Activated CD4-positive, CD25-positive, alpha-beta regulatory T cell treated with anti-CD3 and anti-CD28 coated beads, Interleukin-2, amount 50 U/mL, for 72 hours (primary cell): ENCODE measurements at regions not wholly inside any gene's neighbourhood (a gene's known extent, or its start where the extent isn't known, plus 50 kb on each side); places are given as distances from the start of the nearest gene placed in this dataset.
"Not testable (repeated sequence)": the region's sequence is repeated elsewhere in the genome, so short reads cannot be mapped to it uniquely, and the experiment has no call there.

Experiments
- DNase-seq: peaks from one replicate; pipeline ENCODE4 v3.0.0; 2021

DNA sequence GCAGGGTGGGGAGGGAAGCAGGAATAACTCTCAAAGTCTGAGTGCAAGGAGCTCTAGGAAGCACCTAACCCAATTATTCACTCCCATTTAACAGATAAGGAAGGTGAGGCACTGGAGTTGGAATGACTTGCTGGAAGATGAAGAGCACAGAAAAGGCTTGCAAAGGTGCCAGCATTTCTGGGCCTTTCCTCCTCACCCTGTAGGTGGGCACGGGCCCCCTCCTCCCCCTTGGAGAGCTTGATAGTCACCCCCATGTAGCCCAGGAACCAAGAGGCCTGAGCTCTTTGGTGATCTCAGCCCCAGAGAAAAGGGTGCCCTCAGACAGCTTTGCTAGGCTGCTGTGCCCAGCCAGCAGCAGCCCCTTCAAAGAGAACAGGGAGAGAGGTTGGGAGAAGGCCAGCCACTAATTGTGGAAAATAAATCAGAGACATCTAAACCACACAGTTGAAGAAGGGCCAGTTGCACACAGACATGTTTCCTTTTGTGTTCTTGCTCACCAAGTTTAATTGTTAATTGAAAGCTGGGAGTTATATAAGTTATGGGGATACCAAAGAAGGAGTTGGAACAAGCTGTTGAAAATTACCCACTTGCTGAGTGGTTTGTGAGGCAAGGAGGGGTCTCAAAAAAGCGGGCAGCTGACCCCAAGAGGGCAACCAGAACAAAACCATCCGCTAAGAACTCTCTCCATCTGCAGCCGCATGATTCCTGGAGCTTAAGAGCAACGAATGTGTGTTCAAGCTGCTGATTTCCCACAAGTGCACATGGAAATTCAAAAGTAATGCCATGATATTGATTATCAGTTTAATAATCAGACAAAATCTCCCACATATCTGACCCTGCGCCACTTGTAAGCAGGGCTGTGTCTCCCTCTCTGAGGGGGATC, 77.0 kb downstream of the MRPL14 start:
- DNase-seq = no peak

DNA sequence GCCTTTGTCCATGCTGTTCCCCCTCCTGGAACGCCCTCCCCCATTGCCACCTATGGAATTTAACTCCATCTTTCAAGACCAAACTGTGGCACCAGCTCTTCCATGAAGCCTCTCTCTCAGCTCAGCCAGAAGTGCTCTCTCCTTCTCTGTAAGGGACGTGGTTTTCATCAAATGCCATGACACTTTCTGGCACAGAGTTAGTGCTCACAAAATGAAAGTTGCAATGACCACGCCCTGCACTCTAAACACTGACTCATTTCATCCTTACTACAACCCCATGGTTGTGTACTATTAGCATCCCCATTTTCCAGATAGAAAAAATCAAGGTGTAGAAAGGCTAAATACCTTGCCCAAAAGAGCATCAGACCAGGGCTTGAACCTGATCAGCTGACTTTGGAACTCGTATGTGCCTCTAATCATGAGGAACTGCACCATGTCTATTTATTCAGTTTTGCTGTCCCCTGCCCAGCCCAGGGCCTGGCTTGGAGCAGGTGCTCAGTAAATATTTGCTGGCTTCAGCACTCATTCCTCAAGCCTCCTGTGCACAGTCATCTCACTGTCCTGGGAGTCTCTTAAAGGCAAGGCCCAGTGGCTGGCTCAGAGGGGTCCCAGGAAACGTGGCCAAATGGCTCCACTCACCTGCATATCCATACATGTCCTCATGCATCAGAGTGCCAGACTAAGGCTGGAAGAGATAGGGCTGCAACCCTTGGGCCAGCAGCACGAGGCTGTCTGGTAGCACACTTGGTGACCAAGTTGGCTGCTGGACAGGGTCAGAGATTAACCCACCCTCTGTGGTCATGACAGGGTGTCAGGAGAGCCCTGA, 77.9 kb downstream of the MRPL14 start:
- DNase-seq = no peak

DNA sequence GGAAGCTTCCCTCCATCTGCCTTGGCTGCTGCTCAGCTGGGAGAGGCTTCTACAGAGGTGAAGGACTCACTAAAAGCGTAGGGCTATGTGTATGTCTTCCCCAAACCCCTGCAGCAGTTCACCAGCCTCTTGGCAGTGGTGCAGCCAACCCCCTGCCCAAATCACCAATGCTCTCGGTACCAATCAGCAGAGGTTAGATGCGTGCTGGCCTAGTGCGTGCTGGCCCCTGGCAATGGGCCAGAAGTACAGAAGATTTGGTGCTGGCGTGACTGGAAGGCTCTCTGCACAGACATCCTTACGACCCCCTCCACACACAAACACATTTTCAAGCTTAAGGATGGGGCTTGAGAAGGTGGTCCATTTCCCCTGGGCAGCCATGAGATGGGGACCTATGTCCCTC, 79.0 kb downstream of the MRPL14 start:
- DNase-seq = no peak

DNA sequence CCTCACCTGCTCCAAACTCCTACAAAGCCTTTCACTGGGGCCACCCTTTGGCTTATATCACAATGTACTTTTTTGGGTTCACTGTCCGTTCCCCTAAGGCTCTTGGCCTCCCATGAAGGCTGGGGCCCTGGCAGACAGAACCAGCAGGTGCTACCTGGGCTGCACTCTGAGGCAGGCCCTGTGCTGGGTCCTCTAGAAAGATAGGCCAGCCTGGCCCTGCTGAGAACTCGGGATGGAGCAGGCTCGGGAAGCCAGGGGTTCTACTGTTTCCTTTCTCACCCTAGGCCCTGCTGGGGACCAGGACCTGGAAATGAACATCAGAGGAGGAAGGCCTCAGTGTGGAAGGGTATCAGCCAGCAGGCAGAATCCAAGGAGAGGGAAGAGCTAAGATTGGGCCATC, 79.5 kb downstream of the MRPL14 start:
- DNase-seq = no peak

DNA sequence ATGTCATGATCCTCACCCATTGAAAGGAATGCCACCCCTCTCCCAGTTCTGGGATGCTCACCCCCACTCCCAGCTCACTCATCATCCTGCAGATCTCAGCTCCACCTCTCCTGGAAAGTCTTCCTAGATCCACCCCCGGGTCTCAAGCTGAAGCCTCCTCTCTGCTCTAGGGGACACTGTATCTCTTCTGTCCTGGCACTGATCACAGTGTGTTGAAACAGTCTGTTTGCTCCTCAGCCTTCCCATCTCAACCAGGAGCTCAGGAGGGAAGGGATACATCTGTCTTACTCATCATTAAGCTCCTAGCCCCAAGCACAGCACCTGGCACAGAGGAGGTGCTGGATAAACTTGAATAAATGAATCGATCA, 80.1 kb downstream of the MRPL14 start:
- no peak for DNase-seq

DNA sequence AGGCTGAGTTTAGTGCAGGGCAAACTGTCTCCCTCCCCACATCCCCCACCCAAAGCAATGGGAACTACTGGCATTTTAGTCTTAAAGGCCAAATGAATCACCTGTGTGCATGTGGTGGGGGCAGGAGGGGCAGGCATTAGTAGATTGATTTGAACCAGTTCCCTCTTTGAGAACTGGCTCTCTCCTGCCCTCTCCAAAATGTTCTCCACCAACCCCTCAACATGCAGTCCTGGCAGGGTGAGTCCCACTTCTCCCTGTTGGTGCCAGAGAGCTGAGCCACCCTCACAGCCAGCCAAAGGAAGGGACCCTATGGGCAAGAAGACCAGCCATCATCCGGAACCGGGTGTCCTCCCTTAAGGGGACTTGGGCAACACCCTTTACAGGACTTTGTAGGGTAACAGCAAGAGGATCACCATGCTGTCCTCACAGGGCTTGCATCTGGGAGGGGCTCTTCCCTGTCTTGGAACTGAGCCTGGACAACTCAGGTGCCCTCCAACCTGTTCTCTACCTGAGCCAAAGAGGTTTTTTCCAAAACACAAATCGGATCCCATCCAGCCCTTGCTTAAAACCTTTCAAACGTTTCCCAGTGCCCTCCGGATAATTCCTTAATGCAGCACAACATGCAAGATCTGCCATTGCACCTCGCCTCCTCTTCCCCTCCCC, 80.6 kb downstream of the MRPL14 start:
- no peak for DNase-seq

DNA sequence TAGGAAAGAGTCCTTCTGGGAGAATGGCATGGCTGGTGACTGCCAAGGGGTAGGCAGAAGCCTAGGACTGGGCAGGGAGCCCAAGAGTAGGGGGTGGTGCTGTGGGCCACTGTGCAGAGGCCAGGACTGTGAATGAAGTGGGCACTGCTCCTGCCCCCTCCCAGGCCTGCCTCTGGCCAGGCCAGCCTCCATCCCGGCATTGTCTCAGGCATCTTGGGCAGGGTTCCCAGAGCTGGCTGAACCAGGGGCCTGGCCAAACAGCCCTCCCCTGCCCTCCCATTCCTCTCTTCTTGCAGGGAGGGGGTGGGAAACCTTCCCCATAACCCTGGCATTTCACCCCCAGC, 81.6 kb downstream of the MRPL14 start:
- no peak for DNase-seq

DNA sequence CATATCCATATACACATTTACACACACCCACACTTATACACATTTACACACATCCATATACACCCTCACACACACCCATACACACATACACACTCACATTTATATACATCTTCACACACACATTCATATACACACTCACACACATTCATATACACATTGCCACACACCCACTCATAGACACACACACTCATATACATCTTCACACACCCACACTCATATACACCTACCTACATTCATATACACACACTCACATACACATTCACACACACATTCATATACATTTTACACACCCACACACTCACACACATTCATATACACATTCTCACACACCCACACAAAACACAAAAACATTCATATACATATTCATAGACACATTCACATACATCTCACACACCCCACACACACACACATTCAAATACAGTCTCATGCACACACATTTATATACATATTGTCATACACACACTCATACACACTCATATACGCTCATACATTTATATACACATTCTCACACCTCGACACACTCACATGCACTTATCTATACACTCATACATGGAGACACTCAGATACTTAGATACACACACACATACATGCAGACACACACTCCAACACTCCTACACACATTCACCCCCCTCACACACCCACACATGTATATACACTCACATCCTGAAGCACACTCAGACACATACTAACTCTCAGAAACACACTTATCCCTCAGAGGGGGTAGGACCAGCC, 82.1 kb downstream of the MRPL14 start:
- DNase-seq = no peak

DNA sequence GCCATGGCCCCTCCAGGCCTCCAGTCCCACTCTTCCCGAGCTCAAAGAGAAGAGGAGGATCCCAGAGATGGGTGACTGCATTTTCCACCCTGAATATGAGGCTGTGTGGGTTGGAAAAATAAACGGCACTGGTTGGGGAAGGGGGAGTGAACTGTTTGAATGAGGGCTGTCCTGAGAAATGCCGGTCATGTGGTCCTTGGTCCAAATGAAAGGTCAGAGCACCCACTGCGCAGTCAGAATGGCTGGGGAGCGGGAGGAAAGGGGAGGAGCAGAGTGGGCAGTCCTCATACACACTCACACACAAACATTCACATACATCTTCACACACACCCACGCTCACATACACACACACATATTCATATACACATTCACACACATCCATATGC, 83.1 kb downstream of the MRPL14 start:
- DNase-seq = no peak

DNA sequence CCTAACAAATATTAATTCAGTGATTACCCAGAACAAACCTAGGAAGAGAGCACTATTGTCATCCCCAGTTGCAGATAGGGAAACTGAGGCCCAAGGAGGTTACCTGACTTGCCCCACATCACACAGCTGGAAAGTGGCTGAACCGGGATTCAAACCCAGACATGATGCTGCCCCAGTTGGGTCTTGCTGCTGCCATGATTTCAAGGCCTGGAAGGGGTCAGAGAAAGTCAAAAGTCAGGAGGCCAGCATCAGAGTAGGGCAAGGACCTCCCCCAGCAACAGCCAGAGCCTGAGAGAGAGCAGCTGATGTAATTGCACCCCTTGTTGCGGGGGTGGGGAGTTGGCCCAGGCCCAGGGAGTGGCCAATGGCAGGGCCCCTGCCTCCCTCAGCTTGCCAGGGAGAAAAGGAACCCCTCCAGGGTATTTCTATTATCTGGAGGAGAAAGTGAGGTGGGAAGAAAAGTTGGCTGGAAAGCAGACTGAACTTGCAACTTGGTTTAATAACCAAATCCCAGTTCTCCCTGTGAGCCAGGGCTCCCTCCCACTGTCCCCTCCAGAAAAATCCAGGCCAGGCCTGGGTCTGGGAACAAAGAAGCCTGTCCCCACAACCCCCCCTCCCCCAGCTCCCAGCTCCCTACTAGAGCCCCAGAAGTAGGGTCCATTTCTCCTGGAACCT, 83.6 kb downstream of the MRPL14 start:
- no peak for DNase-seq

DNA sequence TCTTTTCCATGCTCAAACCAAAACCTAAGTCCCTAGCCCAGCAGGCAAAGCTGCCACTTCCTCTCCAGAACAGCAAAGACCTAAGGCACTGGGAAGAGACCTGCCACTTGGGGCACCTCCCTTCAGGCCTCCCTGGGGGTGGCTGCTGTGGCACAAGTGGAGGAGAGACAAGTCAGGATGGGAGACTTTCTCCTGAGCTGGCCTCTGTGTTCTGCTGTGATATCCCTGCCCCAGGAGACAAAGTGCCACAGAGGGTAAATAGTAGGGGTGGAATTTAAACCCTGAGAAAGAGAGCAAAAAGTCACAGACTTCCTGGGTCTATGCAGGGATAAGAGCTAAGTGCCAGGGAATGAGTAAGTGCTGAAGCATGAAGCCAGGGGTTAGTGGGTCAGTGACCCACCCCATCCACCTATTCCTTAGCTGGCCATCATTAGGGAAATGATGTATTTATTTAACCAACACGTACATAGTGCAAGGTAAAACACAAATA, 84.2 kb downstream of the MRPL14 start:
- no peak for DNase-seq

DNA sequence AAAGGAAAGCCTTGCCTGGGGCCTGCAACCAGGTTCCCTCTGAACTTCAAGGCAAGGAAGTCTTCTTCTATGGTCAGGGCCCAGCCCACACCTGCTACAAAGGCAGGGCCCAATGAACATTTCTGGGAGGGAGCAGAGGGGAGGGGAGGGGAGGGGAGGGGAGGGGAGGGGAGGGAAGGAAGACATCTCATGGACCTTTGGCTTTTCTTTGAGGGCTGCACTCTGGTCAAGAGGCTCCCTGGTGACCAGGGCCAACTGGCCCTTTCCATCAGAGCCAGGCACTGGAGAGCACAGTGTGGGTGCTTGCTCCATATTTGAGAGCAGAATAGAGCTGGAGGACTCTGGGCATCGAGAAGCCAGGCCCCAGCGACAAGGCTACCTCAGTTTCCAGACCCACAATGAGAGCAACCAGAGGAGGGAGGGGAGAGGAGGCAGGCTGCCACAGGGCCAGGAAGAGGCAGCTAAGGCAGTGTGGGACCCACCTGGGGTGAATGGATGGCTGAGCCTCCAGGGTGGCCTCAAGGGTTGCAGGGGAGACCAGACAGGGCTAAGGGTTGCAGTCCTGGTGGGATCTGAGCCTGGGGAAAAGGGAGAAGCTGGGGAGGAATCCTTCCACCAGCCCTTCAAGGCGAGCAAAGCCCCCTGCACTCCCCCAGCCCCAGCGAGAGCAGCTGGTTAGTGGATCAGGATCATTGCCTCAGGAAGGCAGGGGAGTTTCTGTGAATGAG, 84.8 kb downstream of the MRPL14 start:
- DNase-seq = no peak

DNA sequence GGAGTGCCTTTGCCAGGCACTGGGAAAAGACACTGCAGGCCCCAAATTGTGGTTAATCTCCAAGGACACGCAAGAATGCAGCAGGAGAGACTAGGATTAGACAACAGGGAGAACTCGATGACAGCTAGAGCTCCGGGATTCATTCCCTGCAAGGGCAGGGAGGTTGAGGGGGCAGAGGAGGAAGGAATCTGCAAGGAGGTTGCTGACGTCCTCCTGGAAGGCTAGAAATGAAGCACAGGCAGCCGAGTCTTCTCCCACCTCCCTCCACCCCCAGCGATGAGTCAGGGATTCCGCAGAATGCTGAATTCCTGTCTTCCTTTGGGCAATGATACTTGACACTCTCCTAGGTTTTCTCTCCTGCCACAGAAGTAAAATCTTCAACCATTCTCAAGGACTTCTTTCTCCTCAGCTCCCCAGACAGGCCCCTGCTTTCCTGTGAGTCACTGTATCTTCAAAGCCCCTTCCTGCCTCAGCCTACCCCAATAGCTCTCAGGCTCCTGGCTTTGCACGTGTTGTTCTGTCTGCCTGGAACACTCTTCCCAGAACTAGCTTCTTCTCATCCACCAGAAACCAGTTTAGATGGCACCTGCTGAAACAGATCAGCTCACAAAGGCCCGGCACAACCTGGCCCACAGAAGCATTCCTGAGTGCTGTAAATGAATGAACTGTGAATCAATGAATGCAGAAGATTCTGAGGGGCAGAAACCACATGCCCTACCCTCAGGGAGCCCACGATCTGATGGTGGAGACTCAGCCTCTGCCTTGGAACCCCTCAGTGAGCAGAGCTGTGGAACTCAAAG, 85.6 kb downstream of the MRPL14 start:
- no peak for DNase-seq

DNA sequence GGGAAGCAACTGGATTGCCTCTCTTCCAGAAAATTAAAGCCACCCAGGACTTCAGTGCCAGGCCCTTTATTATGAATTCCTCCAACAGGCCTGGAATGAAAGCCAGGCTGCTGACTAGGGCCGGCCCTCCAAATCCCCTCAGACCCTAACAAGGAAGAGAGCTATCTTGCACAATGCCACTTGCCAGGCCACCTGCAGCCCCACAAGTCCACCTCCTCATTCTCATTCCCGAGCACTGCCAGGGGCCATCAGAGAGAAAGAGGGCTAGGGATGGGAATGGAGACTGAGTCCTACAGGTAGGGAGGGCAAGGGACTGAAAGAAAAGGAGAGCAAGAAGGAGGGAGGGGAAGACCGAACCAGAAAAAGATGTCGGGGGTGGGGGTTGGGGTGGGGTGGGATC, 86.5 kb downstream of the MRPL14 start:
- no peak for DNase-seq

DNA sequence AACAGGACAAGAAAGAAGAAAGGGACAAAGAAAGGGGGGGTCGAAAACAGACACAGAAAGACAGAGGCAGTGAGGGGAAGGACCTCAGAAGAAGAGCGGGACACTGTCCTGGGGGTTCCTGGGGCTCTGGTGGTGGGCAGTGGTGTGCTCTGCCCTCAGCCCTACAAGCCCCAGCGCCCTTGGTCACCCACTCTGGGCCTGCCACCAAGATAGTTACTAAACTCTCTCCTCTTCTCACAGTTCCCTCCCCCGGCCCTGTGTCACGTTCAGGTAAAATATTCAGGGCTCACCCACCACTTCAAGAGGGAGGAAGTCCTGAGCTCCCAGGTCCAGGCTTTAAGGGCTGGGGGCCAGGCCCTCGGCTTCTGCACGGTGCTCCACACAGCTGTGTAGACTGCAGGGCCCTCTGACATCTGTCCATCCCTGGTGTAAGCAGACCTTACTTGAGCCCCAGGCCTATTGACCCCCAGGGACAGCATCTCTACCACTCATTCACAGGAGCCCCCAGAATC, 87.4 kb downstream of the MRPL14 start:
- DNase-seq = no peak

DNA sequence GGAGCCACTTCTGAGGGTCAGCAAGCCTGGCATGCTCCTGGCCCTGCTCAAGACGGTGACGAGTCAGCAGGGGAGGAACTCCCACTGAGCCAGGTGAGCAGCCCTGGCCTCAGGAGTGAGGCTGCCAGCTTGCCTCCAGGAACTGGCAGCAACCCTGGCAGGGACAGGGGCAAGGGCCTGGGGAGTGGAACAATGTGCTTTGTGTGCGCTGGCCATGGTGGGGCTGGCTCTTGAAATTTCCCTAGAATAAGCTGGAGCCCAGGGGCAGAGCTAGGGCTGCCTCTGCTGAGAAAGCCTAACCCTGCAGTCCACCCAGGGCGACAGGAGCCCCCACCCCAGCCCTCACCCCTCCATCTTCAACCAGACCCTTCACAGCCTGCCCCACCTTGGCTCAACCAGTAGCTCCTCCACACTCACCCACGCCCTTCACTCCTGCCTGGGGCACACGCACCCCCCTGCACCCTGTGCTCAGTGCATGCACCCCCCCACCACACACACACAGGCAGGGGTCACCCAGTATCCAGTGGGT, 88.0 kb downstream of the MRPL14 start:
- DNase-seq = no peak

DNA sequence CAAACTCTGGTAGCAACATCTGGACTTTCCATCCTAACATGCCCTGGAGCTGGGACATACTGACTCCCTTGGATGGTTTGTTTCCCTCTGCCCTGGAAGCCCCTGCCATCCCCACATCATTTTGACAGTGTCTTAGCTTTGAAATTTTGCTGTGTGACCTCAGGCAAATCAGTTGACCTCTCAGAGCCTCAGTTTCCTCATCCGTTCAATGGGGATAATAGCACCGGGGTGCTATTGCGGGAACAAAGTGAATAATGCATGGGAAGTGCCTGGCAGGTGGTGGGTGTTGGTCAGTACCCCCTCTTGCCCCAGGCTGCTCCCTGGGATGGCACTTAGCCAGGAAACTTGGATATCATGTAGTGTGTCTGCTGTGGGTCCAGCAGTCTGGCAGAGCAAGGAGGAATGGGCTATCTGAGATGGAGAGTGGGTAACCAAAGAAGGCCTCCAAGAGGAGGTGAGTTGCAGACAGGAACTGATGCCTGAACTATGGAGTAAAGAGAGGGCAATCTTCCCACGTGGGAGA, 88.6 kb downstream of the MRPL14 start:
- no peak for DNase-seq

DNA sequence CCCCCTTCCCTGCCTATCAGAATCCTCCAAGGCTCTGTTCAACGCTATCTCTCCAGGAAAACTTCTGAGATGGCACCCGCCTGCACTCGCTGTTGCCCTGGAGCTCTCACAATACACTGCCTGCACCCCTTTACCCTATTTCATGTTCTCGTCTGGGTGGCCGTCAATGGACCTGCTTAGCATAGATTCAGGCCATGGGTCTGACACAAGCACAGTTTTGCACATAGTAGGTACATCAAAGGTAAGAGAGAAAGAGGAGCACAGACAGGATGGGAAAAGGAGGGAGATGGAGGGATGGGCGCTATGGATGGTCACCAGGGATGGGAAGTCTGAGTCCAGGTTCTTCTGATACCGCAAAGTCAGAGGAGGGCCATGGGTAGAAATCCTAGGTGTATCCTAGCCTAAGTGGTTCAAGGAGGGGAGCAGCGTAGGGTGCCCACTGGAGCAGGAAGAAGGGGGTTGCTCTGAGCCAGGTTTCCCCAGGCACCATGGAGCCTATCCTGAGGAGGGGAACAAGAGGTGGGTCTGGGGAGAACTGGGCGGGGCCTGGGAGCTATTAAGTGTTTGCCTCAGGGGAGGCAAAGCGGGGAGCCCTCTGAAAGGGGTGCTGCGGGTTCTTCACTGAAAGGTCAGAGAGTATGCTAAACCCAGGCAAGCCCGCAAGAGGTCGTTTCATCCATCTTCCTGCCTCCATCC, 89.3 kb downstream of the MRPL14 start:
- no peak for DNase-seq

DNA sequence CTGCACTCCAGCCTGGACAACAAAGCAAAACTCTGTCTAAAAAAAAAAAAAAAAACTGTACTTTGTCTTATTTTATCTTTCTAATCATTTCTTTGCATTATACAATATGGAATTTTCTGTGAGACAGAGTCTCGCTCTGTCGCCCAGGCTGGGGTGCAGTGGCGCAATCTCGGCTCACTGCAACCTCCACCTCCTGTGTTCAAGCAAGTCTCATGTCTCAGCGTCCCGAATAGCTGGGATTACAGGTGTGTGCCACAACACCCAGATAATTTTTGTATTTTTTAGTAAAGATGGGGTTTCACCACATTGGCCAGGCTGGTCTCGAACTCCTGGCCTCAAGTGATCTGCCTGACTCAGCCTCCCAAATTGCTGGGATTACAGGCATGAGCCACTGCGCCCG, 90.0 kb downstream of the MRPL14 start:
- not testable (repeated sequence) for DNase-seq
